GM23338 (cell line): ENCODE measurements at regions not wholly inside any gene's neighbourhood (a gene's known extent, or its start where the extent isn't known, plus 50 kb on each side); places are given as distances from the start of the nearest gene placed in this dataset.

Experiments used
- ATAC-seq: fragments of 200-7000 bp; cut with Tn5 transposase; 3 replicates; pipeline ENCODE4 v1.9.1; 2020
- DNase-seq: peaks from one replicate; pipeline ENCODE4 v3.0.0-alpha.2; 2015; ENCODE audit warnings: low spot score
- H2AFZ ChIP-seq: fragments of 200-600 bp; sonication (generic); 2 replicates; pipeline ENCODE4 v1.8.0; 2016; ENCODE audit warnings: antibody characterized with exemption, mild to moderate bottlenecking, moderate library complexity
- H3F3A ChIP-seq: fragments of 200-600 bp; sonication (generic); replicated peaks from 2 replicates; pipeline ENCODE4 v1.8.0; 2017; ENCODE audit warnings: antibody characterized with exemption, mixed run types, low read depth
- H3K27ac ChIP-seq: fragments of 200-600 bp; sonication (generic); 2 replicates; pipeline ENCODE4 v1.6.1; 2016; ENCODE audit warnings: low read depth
- H3K27me3 ChIP-seq: fragments of 200-600 bp; sonication (generic); 2 replicates; pipeline ENCODE4 v1.8.0; 2016; ENCODE audit warnings: mild to moderate bottlenecking, mixed run types, moderate library complexity; ENCODE audit not compliant: insufficient read depth
- H3K36me3 ChIP-seq: fragments of 200-600 bp; sonication (generic); 2 replicates; pipeline ENCODE4 v1.8.0; 2016; ENCODE audit warnings: mild to moderate bottlenecking; ENCODE audit not compliant: insufficient read depth
- H3K4me1 ChIP-seq: fragments of 200-600 bp; sonication (generic); 2 replicates; pipeline ENCODE4 v1.8.0; 2016; ENCODE audit warnings: mild to moderate bottlenecking, moderate library complexity; ENCODE audit not compliant: insufficient read depth
- H3K4me2 ChIP-seq: fragments of 200-600 bp; sonication (generic); 2 replicates; pipeline ENCODE4 v1.7.1; 2017; ENCODE audit warnings: mixed run types
- H3K4me3 ChIP-seq: fragments of 200-600 bp; sonication (generic); 2 replicates; pipeline ENCODE4 v1.6.1; 2016; ENCODE audit warnings: mixed run types
- H3K79me2 ChIP-seq: fragments of 200-600 bp; sonication (generic); replicated peaks from 2 replicates; pipeline ENCODE4 v1.8.0; 2017; ENCODE audit warnings: mild to moderate bottlenecking; ENCODE audit not compliant: insufficient read depth
- H3K9me2 ChIP-seq: fragments of 200-600 bp; sonication (generic); 2 replicates; pipeline ENCODE4 v1.8.0; 2017; ENCODE audit not compliant: insufficient read depth
- H4K20me1 ChIP-seq: fragments of 200-600 bp; sonication (generic); replicated peaks from 2 replicates; pipeline ENCODE4 v1.8.0; 2017; ENCODE audit warnings: mild to moderate bottlenecking; ENCODE audit not compliant: insufficient read depth
- H3K27ac Mint-ChIP-seq: 2 replicates; pipeline ENCODE4 v1.8.0; 2020; ENCODE audit warnings: inconsistent platforms, mild to moderate bottlenecking, moderate library complexity, mixed read lengths
- H3K27me3 Mint-ChIP-seq: 3 replicates; pipeline ENCODE4 v1.8.0; 2022; ENCODE audit warnings: low read depth, mild to moderate bottlenecking, moderate library complexity, mixed read lengths, inconsistent platforms; ENCODE audit not compliant: insufficient read depth, poor library complexity
- H3K36me3 Mint-ChIP-seq: 3 replicates; pipeline ENCODE4 v1.8.0; 2021; ENCODE audit warnings: low read depth, mild to moderate bottlenecking, inconsistent platforms, moderate library complexity, mixed read lengths
- H3K4me1 Mint-ChIP-seq: 3 replicates; pipeline ENCODE4 v1.8.0; 2020; ENCODE audit warnings: mild to moderate bottlenecking, inconsistent platforms, mixed read lengths
- H3K4me3 Mint-ChIP-seq: 3 replicates; pipeline ENCODE4 v1.8.0; 2021; ENCODE audit warnings: moderate library complexity, mild to moderate bottlenecking, inconsistent platforms, mixed read lengths
- H3K9me3 Mint-ChIP-seq: 3 replicates; pipeline ENCODE4 v1.8.0; 2020; ENCODE audit warnings: moderate library complexity, mild to moderate bottlenecking, inconsistent platforms, mixed read lengths
- CTCF ChIP-seq, 2 experiments: fragments of 200-600 bp in 1 of 2; sonication (generic) in 1 of 2; conservative IDR thresholded peaks; 2 replicates each; pipeline versions ENCODE4 v1.5.1 to v1.6.1; 2016 to 2017; ENCODE audit warnings: antibody characterized with exemption in 2 of 2, low read depth in 2 of 2, mild to moderate bottlenecking in 2 of 2, moderate library complexity in 1 of 2
- POLR2AphosphoS5 ChIP-seq: IDR thresholded peaks from 2 replicates; pipeline ENCODE4 v1.6.1; 2016; ENCODE audit warnings: antibody characterized with exemption, low read depth
- STAT1 ChIP-seq: IDR thresholded peaks from one replicate; pipeline ENCODE4 v1.6.1; 2016; ENCODE audit warnings: antibody characterized with exemption; ENCODE audit not compliant: unreplicated experiment
- ZNF331 ChIP-seq: fragments of 250-450 bp; sonication (Bioruptor Pico); IDR thresholded peaks from 2 replicates; pipeline ENCODE4 v1.5.0; 2020; ENCODE audit warnings: low read depth, mild to moderate bottlenecking, moderate library complexity
- TF ChIP-seq, protein P1 (sequence below): IDR thresholded peaks from one replicate; pipeline ENCODE4 v1.6.1; 2018; ENCODE audit warnings: antibody characterized with exemption; ENCODE audit not compliant: unreplicated experiment
- TF ChIP-seq, protein P2 (sequence below): fragments of 250-450 bp; sonication (Bioruptor Pico); IDR thresholded peaks from 2 replicates; pipeline ENCODE4 v1.5.0; 2020; ENCODE audit warnings: mild to moderate bottlenecking, moderate library complexity

DNA sequence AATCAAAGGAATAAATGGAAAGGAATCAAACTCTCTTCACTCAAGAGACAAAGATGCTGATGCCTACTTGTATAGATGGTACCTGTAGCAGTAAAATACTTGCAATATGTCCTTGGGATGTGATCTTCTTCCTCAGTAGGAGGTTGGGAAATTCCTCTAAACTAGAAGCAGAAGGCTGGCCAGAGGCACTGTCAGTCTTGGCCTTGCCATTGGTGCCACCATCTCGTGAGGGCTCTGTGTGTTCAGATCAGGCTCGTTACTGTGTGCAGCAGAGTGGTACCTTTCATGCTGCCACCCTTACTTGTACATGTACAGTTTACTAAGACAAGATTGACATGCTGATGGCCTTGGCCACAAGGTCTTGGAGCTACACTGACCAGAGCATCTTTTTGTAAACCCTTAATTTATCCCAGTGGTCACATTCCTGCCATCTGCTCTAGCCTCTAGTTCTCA lies 169.0 kb downstream of the MYCN start:
- Histone ChIP-seq H4K20me1 (no peaks in the 10 kb centered on the region), H3K27me3 (no peaks in the 10 kb centered on the region), H3K4me2 (no peak overlapping the region), H3K27ac (no peak overlapping the region), H3K36me3 (no peaks in the 10 kb centered on the region), H3K4me1 (peaks cover 25% of the 10 kb centered on the region), H3K79me2 (no peaks in the 10 kb centered on the region), H2AFZ (no peak overlapping the region), H3K4me3 (no peak overlapping the region), H3K9me2 (peaks cover 4% of the 10 kb centered on the region; the same call in 1 of the 2 replicates), H3F3A (peaks cover 14% of the 10 kb centered on the region)
- H3K4me1 Mint-ChIP-seq = peaks cover 35% of the 10 kb centered on the region
- H3K36me3 Mint-ChIP-seq = no peaks in the 10 kb centered on the region
- H3K27me3 Mint-ChIP-seq = peaks cover 5% of the 10 kb centered on the region
- ATAC-seq = no peak
- no peaks in the 10 kb centered on the region; the same call in 2 of the 3 replicates for H3K9me3 Mint-ChIP-seq
- H3K4me3 Mint-ChIP-seq = no peak overlapping the region
- TF ChIP-seq POLR2AphosphoS5 (no peak), CTCF (conservative IDR thresholded peaks at IDR 0.05; ENCODE audit: low read depth in 2 of 2) (no peak), ZNF331 (no peak), STAT1 (no peak)
- TF ChIP-seq, protein P1, sequence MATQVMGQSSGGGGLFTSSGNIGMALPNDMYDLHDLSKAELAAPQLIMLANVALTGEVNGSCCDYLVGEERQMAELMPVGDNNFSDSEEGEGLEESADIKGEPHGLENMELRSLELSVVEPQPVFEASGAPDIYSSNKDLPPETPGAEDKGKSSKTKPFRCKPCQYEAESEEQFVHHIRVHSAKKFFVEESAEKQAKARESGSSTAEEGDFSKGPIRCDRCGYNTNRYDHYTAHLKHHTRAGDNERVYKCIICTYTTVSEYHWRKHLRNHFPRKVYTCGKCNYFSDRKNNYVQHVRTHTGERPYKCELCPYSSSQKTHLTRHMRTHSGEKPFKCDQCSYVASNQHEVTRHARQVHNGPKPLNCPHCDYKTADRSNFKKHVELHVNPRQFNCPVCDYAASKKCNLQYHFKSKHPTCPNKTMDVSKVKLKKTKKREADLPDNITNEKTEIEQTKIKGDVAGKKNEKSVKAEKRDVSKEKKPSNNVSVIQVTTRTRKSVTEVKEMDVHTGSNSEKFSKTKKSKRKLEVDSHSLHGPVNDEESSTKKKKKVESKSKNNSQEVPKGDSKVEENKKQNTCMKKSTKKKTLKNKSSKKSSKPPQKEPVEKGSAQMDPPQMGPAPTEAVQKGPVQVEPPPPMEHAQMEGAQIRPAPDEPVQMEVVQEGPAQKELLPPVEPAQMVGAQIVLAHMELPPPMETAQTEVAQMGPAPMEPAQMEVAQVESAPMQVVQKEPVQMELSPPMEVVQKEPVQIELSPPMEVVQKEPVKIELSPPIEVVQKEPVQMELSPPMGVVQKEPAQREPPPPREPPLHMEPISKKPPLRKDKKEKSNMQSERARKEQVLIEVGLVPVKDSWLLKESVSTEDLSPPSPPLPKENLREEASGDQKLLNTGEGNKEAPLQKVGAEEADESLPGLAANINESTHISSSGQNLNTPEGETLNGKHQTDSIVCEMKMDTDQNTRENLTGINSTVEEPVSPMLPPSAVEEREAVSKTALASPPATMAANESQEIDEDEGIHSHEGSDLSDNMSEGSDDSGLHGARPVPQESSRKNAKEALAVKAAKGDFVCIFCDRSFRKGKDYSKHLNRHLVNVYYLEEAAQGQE = no peak
- TF ChIP-seq, protein P2, sequence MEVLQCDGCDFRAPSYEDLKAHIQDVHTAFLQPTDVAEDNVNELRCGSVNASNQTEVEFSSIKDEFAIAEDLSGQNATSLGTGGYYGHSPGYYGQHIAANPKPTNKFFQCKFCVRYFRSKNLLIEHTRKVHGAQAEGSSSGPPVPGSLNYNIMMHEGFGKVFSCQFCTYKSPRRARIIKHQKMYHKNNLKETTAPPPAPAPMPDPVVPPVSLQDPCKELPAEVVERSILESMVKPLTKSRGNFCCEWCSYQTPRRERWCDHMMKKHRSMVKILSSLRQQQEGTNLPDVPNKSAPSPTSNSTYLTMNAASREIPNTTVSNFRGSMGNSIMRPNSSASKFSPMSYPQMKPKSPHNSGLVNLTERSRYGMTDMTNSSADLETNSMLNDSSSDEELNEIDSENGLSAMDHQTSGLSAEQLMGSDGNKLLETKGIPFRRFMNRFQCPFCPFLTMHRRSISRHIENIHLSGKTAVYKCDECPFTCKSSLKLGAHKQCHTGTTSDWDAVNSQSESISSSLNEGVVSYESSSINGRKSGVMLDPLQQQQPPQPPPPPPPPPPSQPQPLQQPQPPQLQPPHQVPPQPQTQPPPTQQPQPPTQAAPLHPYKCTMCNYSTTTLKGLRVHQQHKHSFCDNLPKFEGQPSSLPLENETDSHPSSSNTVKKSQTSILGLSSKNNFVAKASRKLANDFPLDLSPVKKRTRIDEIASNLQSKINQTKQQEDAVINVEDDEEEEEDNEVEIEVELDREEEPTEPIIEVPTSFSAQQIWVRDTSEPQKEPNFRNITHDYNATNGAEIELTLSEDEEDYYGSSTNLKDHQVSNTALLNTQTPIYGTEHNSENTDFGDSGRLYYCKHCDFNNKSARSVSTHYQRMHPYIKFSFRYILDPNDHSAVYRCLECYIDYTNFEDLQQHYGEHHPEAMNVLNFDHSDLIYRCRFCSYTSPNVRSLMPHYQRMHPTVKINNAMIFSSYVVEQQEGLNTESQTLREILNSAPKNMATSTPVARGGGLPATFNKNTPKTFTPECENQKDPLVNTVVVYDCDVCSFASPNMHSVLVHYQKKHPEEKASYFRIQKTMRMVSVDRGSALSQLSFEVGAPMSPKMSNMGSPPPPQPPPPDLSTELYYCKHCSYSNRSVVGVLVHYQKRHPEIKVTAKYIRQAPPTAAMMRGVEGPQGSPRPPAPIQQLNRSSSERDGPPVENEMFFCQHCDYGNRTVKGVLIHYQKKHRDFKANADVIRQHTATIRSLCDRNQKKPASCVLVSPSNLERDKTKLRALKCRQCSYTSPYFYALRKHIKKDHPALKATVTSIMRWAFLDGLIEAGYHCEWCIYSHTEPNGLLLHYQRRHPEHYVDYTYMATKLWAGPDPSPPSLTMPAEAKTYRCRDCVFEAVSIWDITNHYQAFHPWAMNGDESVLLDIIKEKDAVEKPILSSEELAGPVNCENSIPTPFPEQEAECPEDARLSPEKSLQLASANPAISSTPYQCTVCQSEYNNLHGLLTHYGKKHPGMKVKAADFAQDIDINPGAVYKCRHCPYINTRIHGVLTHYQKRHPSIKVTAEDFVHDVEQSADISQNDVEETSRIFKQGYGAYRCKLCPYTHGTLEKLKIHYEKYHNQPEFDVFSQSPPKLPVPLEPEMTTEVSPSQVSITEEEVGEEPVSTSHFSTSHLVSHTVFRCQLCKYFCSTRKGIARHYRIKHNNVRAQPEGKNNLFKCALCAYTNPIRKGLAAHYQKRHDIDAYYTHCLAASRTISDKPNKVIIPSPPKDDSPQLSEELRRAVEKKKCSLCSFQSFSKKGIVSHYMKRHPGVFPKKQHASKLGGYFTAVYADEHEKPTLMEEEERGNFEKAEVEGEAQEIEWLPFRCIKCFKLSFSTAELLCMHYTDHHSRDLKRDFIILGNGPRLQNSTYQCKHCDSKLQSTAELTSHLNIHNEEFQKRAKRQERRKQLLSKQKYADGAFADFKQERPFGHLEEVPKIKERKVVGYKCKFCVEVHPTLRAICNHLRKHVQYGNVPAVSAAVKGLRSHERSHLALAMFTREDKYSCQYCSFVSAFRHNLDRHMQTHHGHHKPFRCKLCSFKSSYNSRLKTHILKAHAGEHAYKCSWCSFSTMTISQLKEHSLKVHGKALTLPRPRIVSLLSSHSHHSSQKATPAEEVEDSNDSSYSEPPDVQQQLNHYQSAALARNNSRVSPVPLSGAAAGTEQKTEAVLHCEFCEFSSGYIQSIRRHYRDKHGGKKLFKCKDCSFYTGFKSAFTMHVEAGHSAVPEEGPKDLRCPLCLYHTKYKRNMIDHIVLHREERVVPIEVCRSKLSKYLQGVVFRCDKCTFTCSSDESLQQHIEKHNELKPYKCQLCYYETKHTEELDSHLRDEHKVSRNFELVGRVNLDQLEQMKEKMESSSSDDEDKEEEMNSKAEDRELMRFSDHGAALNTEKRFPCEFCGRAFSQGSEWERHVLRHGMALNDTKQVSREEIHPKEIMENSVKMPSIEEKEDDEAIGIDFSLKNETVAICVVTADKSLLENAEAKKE (CRISPR knock-in tag) = no peak
- DNase-seq = no peak
- no peak overlapping the region for H3K27ac Mint-ChIP-seq
